T-helper 9 cell (primary cell): ENCODE measurements at regions not wholly inside any gene's neighbourhood (a gene's known extent, or its start where the extent isn't known, plus 50 kb on each side); places are given as distances from the start of the nearest gene placed in this dataset.
"Not testable (repeated sequence)": the region's sequence is repeated elsewhere in the genome, so short reads cannot be mapped to it uniquely, and the experiment has no call there.

Experiments used
- DNase-seq: peaks from one replicate; pipeline ENCODE4 v3.0.0-alpha.2; 2020

GRCh38 chr6:131336596-131336995 lies 201.3 kb downstream of the AKAP7 start:
- no peak for DNase-seq

- DNase-seq, result not testable (repeated sequence)
These were observed 211.6 kb downstream of the AKAP7 start for GRCh38 chr6:131346896-131347295.

GRCh38 chr6:131348572-131348971 lies 213.3 kb downstream of the AKAP7 start:
- DNase-seq, result no peak

DNA sequence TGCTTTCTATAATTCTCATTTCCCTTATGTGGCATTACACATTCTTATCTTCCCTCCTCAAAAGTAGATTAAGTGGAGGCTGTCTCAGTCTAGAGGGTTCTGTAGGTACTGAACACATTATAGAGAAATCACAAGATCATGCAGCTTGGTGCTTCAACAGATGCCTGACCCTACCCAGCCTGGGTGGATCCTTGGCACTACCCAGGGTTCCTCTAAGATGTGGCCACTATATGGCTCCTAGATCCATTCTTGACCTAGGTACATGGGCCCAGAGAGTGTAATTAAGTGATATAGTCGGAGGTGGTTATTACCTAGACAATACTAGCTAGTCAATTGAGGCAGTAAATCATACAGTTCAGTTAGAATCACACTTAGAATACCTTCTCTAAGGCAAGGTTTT lies 213.9 kb downstream of the AKAP7 start:
- no peak for DNase-seq

DNA sequence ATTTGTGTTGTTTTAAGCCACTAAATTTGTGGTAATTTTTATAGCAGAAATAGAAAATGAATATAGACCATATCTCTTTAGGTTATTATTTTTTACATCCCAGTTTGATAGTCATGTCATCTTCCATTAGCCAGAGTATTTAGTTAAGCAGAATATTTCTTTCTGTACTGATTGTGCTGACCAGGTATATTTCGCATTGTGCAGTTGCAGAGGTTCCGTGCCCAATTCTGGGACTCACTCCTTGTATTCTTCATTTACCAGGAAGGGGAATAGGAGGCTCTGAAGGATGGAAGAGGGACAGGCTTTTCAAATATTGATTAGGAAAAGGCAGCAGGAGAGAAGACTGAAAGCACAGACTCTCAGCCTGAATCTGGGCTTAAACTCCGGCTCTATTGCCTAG lies 217.8 kb downstream of the AKAP7 start:
- DNase-seq, result no peak

DNA sequence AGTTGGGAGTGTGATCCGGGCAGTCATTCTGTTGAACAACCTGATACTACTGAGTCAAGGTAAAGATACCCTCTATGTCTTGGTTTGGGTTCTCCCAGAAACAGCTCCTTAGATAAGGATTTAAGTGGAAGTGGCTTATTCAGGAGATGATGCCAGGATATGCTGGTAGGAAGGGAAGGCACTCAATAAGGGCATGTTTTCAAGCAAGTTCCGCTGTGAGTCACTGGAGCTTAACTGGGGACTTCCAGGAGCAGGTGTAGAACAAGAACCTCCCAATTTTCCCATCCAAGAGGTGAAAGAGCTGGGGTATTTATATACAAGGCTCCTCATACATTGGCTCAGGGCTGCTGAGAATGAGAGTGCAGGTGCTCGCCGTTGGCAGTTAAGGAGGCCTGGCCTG lies 218.6 kb downstream of the AKAP7 start:
- no peak for DNase-seq

- DNase-seq, result no peak
These were observed 218.7 kb upstream of the ARG1 start for GRCh38 chr6:131354356-131354755.

DNA sequence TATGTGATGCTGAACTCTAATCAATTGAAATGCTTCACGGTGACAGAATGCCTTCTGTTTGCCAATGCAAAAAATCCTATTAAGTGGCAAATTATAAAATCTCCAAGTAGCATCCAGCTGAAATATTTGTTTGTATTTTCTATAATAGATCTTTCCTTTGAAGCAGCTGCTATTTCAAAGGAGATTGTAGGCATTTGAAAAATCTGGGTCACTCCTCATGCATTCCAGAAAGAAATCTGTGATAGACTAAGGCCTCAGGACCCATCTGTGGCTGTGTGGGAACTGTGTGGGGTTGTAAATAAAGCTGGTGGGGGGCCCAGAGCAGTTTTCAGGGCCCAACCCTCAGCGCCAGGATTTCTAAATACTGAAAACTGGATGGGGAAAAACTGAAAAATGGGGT lies 216.9 kb upstream of the ARG1 start:
- no peak for DNase-seq

- no peak for DNase-seq
These were observed 215.5 kb upstream of the ARG1 start for GRCh38 chr6:131357501-131357900.

DNA sequence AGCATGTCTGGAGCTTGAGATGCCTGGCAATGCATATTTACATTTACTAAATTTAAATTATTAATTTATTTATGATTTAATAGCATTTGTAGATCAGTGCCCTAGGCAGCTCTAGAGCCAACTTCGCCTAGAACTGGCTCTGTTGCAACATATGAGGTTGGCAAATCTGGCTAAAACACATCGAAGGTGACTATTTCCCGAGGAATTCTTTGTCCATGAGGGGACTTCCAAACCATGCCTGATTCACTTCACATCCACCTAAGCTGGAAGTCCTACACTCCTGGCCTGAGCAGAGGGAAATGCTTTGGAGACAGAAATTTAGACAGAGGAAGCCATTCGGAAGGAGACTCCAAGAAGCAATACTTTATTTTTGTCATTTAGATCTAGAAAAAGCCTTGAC lies 211.0 kb upstream of the ARG1 start:
- DNase-seq, result no peak

DNA sequence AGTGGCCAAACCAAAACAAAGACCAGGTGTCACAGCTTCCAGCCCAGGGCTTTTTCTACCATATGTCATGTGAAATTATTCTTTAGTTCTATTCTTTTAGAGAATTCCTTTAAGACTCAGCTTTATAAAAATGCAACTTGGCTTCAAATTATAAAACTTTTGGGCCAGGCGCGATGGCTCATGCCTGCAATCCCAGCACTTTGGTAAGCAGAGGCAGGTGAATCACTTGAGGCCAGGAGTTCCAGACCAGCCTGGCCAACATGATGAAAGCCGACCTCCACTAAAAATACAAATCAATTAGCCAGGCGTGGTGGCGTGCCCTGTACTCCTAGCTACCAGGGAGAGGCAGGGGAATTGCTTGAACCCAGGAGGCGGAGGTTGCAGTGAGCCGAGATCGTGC lies 210.3 kb upstream of the ARG1 start:
- DNase-seq, result no peak

DNA sequence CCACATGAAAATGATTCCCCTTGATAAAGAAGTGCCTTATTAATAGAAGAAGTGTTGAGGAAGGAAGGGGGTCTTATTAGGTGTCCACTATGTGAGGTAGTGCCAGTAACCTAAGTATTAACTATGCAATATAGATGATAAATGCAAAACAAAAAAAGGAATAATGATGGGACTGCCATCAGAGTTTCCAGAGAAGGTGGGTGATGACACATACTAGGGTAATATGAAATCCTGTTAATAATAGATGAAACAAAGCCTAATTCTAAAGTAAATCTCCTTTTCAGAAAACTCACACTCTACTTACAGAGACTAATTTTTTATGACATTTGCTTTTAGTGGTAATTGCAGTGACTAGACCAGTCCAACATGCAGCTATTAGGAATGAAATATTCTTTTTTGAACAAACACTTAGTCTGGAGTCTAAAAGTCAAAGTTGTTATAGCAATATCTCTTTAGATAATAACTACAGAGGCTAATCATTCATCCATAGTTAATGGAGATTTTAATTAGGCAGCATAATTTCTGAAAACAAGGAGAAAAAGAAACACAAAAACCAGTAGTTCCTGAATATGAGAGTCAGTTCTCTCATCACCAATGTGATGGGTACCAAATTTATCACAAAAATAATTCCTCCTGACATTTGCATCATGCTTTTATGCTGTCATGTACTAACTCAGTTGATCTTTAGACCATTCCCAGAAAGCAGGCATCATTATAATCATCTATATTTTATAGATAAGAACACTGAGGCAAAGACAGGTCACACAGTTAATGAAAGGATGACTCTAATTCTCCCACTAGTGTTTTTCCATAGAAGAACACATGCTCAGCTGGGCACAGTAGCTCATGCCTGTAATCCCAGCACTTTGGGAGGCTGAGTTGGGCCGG lies 208.8 kb upstream of the ARG1 start:
- DNase-seq, result no peak

DNA sequence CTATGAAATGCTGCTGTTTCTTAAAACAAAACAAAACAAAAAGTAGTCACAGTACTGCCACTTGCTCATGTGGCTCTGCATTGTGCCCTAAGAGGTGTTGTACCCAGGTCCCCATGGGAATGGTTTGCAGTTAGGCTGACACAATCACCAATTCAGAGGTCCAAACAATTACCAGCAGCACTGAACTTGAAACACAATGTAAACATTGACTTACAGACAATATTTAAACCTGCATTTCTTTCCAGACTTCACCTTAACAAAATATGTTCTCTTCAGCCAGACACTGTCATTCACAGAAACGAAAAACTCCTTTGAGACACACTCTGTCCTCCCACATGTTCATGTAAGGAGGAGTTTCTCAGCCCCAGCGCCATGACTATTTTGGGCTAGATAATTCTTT lies 206.8 kb upstream of the ARG1 start:
- no peak for DNase-seq

GRCh38 chr6:131367206-131367873 lies 205.7 kb upstream of the ARG1 start:
- no peak for DNase-seq

DNA sequence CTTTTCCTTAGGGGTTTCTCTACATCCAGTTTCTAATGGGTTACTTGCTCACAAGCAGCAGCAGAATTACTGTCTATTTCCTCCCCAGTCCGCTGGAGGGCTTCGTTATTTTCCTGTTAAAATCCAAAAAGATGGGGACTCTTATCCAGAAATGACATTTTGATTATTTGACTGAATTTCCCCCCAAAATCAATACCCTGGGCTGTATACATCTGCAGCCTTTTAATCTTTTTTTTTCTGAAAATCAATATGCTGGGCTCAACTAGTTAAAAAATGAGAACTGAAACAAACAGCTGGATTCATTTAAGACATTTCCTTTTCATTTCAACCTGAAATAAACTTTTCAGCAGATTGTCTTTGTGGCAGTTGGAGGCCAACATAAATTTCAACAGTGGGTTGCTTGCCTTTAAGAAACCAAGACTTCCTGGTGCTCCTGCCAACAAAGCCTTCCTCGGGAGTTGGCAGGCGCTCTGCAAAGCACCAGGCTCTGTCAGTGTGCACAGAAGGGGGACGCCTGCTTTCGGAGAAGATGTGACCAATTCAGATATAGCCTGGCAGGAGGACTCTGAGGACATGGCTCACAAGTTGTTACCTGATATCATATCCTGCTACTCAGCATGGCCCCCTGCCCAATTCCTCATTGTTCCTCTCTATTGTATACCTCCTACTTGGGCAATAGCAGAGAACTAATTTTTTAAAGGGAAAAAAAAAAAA lies 204.7 kb upstream of the ARG1 start:
- DNase-seq, result no peak

DNA sequence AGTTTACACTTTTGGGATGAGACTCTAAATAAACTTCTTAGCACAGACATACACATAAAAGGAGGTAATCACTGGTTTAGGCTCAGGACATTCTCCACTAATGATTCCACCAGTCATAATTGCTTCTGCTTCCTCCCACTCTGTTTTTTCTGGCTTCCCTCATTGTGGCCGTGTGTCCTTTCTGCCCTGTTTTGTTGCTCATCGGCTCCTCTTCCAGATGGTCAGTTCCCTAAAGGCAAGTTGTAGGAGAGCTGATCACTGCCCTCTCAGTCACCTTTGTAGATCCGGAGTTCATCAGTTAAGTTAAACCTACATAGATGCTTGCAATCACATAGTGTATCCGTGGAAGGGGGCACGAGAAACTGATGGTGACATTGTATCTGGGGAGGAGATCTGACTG lies 200.5 kb upstream of the ARG1 start:
- no peak for DNase-seq

DNA sequence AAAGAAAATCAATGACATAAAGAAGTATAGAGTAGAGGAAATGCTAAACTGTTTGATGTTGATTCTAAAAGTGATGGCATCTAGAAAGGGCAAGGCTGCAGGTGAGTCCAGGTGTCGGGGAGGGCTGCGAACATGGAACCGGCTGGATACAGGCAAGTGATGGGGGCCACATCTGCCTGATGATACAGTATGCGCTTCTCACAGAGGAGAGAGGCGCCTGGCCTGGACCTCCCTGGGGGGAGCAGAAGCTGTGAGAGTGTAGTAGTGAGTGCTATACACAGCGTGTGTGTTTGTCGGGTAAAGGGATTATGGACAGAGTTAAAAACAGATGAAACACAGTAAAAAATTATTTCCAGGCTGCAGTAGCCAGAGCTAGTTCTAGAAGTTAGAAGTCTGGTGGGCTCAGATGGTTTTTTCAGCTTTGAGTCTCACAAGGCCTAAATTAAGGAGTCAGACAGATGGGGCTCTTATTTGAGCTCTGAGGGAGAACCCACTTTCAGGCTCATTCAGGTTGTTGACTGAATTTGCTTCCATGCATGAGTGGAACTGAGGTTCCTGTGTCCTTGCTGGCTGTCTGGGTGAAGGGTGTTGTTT lies 195.8 kb upstream of the ARG1 start:
- no peak for DNase-seq

DNA sequence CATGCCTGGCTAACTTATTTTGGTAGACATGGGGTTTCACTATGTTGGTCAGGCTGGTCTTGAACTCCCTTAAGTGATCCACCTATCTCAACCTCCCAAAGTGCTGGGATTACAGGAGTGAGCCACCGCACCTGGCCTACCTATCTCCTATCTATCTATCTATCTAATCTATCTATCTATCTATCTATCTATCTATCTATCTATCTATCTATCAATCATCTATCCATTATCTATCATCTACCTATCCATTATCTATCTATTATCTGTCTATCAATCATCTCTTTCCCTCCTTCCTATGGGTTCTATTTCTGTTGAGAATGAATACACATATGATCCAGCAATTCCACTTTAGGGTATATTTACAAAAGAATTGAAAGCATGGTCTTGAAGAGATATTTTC lies 194.2 kb upstream of the ARG1 start:
- DNase-seq, result no peak

DNA sequence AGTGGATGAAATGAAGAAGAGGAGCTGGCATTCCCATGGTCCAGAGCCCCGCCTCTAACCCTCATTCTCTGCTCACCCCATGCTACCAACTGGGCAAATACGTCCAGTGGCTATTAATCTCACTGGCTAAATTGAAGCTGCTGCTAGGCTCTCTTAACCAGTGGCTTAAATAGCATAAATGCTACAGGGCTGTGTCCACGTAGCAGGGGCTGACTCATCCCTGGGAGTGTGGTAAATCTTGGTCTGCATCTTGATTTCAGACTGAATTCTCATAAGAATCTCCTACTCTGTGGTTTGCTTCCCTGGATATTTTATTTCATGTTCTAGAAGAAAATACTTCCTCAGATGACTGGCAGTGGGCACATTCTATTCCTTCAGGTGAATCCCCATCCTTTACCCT lies 193.1 kb upstream of the ARG1 start:
- DNase-seq, result no peak

- DNase-seq, result no peak
These were observed 191.8 kb upstream of the ARG1 start for GRCh38 chr6:131381052-131381708.

DNA sequence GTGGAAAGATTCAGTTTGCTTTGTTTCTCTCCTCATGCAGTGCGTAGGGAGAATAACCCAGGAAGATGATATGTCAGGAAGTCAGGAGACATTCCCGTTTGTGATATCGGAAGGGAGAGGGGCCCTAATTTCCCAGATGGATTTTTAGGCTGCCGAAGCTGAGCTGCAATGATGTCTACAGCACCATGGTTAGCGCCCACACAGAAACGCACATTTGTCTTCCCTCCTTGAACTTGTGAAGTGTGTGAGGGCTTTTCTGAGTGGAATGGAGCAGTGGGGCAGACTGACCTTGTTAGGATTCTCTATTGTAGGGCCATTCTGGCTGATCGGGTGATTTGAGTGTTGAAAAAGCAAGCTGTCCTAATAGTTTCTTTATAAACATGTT lies 191.3 kb upstream of the ARG1 start:
- DNase-seq, result no peak

DNA sequence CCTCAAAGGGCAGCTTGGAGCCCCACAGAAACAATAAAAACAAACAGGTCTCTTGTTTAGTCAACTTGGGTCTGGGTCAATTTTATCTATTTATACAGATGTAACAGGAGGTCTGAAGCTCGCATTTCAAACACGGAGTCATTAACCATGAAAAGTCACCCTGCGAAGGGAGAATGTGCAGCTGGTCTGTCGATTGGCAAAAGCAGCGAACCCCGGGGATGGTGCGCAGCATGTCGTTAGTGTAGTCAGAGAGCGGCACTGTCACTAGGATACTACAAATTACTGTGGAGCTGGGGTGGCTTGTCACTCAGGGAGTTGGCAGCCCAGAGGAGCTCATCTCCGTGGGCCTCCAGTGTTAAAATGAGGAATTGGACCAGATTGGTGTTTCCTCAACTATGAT lies 190.4 kb upstream of the ARG1 start:
- DNase-seq, result no peak
